Peyer's patch (tissue), 4 donors: ENCODE measurements at regions not wholly inside any gene's neighbourhood (a gene's known extent, or its start where the extent isn't known, plus 50 kb on each side); places are given as distances from the start of the nearest gene placed in this dataset.

Experiments used
- CTCF ChIP-seq, 6 experiments: fragments of 450-650 bp in 4 of 6; fragments of 200-600 bp in 2 of 6; sonication (generic) in 1 of 6; IDR thresholded peaks; one replicate each; pipeline ENCODE4 v1.5.1; 2017 to 2019; ENCODE audit warnings: antibody characterized with exemption in 6 of 6, mild to moderate bottlenecking in 3 of 6, moderate library complexity in 1 of 6
- POLR2A ChIP-seq, 2 donors: fragments of 450-650 bp; IDR thresholded peaks; one replicate each; pipeline ENCODE4 v1.5.1; 2017; ENCODE audit warnings: antibody characterized with exemption in 2 of 2, mild to moderate bottlenecking in 2 of 2, moderate library complexity in 2 of 2

DNA sequence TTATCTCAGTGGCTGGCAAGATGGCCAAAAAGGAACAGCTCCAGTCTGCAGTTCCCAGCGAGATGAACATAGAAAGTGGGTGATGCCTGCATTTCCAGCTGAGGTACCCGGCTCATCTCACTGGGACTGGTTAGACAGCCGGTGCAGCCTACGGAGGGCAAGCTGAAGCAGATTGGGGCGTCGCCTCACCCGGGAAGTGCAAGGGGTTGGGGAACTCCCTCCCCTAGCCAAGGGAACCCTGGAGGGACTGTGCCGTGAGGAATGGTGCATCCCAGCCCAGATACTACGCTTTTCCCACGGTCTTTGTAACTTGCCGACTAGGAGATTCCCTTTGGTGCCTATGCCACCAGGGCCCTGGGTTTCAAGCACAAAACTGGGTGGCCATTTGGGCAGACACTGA lies 324.7 kb downstream of the GJA1 start:
- TF ChIP-seq CTCF (IDR thresholded peaks at IDR 0.05) (no peak), POLR2A (IDR thresholded peaks at IDR 0.05) (no peak)
